WTC11 (cell line): ENCODE measurements at regions not wholly inside any gene's neighbourhood (a gene's known extent, or its start where the extent isn't known, plus 50 kb on each side); places are given as distances from the start of the nearest gene placed in this dataset.

Experiments
- ATAC-seq: fragments of 200-7000 bp; cut with Tn5 transposase; 2 replicates; pipeline ENCODE4 v1.10.0; 2021; ENCODE audit warnings: mild to moderate bottlenecking, moderate library complexity
- CTCF ChIA-PET: fragments of 300-600 bp; sonication (Branson Sonifier 250); formaldehyde crosslinking; loops from one replicate; lab custom pipeline; 2021; ENCODE audit warnings: antibody characterized with exemption; lab: Charles Lee
- POLR2A ChIA-PET: fragments of 350-600 bp; sonication (Branson Sonifier 250); formaldehyde crosslinking; loops from one replicate; lab custom pipeline; 2021; ENCODE audit warnings: antibody characterized with exemption; lab: Charles Lee
- DNase-seq: peaks from one replicate; pipeline ENCODE4 v3.0.0; 2021; ENCODE audit warnings: low spot score
- H3K27ac Mint-ChIP-seq: 2 replicates; pipeline ENCODE4 v1.8.0; 2021; ENCODE audit warnings: mixed read lengths
- H3K27me3 Mint-ChIP-seq: 2 replicates; pipeline ENCODE4 v1.8.0; 2021; ENCODE audit warnings: low read depth, mild to moderate bottlenecking, moderate library complexity, mixed read lengths
- H3K36me3 Mint-ChIP-seq: 2 replicates; pipeline ENCODE4 v1.8.0; 2021; ENCODE audit warnings: mixed read lengths
- H3K4me1 Mint-ChIP-seq: 2 replicates; pipeline ENCODE4 v1.8.0; 2022; ENCODE audit warnings: mixed read lengths
- H3K4me3 Mint-ChIP-seq: 2 replicates; pipeline ENCODE4 v1.8.0; 2021; ENCODE audit warnings: mild to moderate bottlenecking, moderate library complexity, mixed read lengths
- H3K9me3 Mint-ChIP-seq: 2 replicates; pipeline ENCODE4 v1.8.0; 2021; ENCODE audit warnings: mixed read lengths
- ATF3 ChIP-seq: sonication (generic); formaldehyde crosslinking; conservative IDR thresholded peaks from 2 replicates; pipeline ENCODE4 v1.8.1; 2022; ENCODE audit warnings: mild to moderate bottlenecking, missing genetic modification reagents
- CBFB ChIP-seq: sonication (generic); formaldehyde crosslinking; IDR thresholded peaks from 2 replicates; pipeline ENCODE4 v1.8.1; 2022; ENCODE audit warnings: mild to moderate bottlenecking, low read depth, missing genetic modification reagents
- CREM ChIP-seq: sonication (generic); formaldehyde crosslinking; IDR thresholded peaks from 2 replicates; pipeline ENCODE4 v1.8.1; 2022; ENCODE audit warnings: mild to moderate bottlenecking, missing genetic modification reagents, moderate library complexity
- EMX1 ChIP-seq: fragments of 250-450 bp; sonication (Bioruptor Pico); IDR thresholded peaks from 2 replicates; pipeline ENCODE4 v1.8.0; 2021; ENCODE audit warnings: mild to moderate bottlenecking
- FOXP1 ChIP-seq: sonication (generic); formaldehyde crosslinking; IDR thresholded peaks from 2 replicates; pipeline ENCODE4 v1.8.0; 2022; ENCODE audit warnings: missing genetic modification reagents, mild to moderate bottlenecking, moderate library complexity, borderline replicate concordance
- GRHL2 ChIP-seq: fragments of 250-450 bp; sonication (Bioruptor Pico); IDR thresholded peaks from 2 replicates; pipeline ENCODE4 v1.8.0; 2022; ENCODE audit warnings: mild to moderate bottlenecking, moderate library complexity; ENCODE audit not compliant: insufficient replicate concordance, severe bottlenecking
- IRF1 ChIP-seq: sonication (generic); formaldehyde crosslinking; IDR thresholded peaks from 2 replicates; pipeline ENCODE4 v1.8.0; 2023; ENCODE audit warnings: missing genetic modification reagents
- IRF2 ChIP-seq: sonication (generic); formaldehyde crosslinking; IDR thresholded peaks from 2 replicates; pipeline ENCODE4 v1.8.0; 2022; ENCODE audit warnings: low read depth, missing genetic modification reagents, borderline replicate concordance
- KAT7 ChIP-seq: sonication (generic); formaldehyde crosslinking; IDR thresholded peaks from 2 replicates; pipeline ENCODE4 v1.8.1; 2023; ENCODE audit warnings: missing genetic modification reagents, mild to moderate bottlenecking, borderline replicate concordance
- MXD4 ChIP-seq: fragments of 250-450 bp; sonication (Bioruptor Pico); IDR thresholded peaks from 2 replicates; pipeline ENCODE4 v1.8.0; 2021; ENCODE audit warnings: mild to moderate bottlenecking, moderate library complexity, borderline replicate concordance
- MYBL2 ChIP-seq: sonication (generic); formaldehyde crosslinking; IDR thresholded peaks from 2 replicates; pipeline ENCODE4 v1.8.1; 2023; ENCODE audit warnings: mild to moderate bottlenecking, moderate library complexity, missing genetic modification reagents
- NFATC4 ChIP-seq: fragments of 250-450 bp; sonication (Bioruptor Pico); IDR thresholded peaks from 2 replicates; pipeline ENCODE4 v1.9.0; 2021; ENCODE audit warnings: mild to moderate bottlenecking
- RELA ChIP-seq: sonication (generic); formaldehyde crosslinking; IDR thresholded peaks from 2 replicates; pipeline ENCODE4 v1.8.1; 2022; ENCODE audit warnings: missing genetic modification reagents, mild to moderate bottlenecking, borderline replicate concordance
- SMAD3 ChIP-seq: sonication (generic); formaldehyde crosslinking; IDR thresholded peaks from 2 replicates; pipeline ENCODE4 v1.8.0; 2022; ENCODE audit warnings: missing genetic modification reagents, mild to moderate bottlenecking, borderline replicate concordance
- STAT6 ChIP-seq: sonication (generic); formaldehyde crosslinking; conservative IDR thresholded peaks from 2 replicates; pipeline ENCODE4 v1.8.1; 2023; ENCODE audit warnings: mild to moderate bottlenecking, low read depth, missing genetic modification reagents, moderate library complexity
- TP53 ChIP-seq: sonication (generic); formaldehyde crosslinking; IDR thresholded peaks from 2 replicates; pipeline ENCODE4 v1.8.1; 2023; ENCODE audit warnings: mild to moderate bottlenecking, missing genetic modification reagents
- ZBTB21 ChIP-seq: sonication (generic); formaldehyde crosslinking; IDR thresholded peaks from 2 replicates; pipeline ENCODE4 v1.8.1; 2023; ENCODE audit warnings: mild to moderate bottlenecking, missing genetic modification reagents, borderline replicate concordance
- TF ChIP-seq, protein P1 (sequence below): sonication (generic); formaldehyde crosslinking; IDR thresholded peaks from 2 replicates; pipeline ENCODE4 v1.8.1; 2023; ENCODE audit warnings: mild to moderate bottlenecking, missing genetic modification reagents, moderate library complexity
- TF ChIP-seq, protein P2 (sequence below): fragments of 250-450 bp; sonication (Bioruptor Pico); IDR thresholded peaks from 2 replicates; pipeline ENCODE4 v2.1.2; 2022; ENCODE audit warnings: mild to moderate bottlenecking, moderate library complexity
- TF ChIP-seq, protein P3 (sequence below): sonication (generic); formaldehyde crosslinking; IDR thresholded peaks from 2 replicates; pipeline ENCODE4 v1.8.1; 2022; ENCODE audit warnings: low read depth, missing genetic modification reagents, borderline replicate concordance

DNA sequence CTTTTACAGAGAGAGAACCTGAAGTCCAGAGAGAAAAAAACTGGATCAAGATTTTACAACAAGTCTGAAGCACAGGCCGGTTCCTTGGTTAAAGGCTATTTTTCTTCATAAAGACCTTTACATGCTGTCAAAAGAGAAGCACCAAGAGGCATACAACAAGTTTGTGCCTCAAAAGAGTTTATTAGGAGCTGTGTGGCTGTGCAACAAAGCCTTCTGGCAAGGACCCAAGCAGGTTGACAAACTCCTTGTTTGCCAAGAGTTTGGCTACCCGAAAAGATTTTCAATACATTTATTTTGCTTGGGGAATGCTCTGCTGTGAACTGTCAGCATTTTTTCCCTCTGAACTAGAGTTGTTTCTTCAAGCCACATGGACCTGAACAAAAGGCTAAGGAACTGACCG lies 202.9 kb upstream of the RAD23B start:
- Mint-ChIP-seq H3K4me3 (no peak overlapping the region), H3K27me3 (no peaks in the 10 kb centered on the region), H3K4me1 (no peaks in the 10 kb centered on the region), H3K36me3 (no peaks in the 10 kb centered on the region), H3K9me3 (no peaks in the 10 kb centered on the region), H3K27ac (no peak overlapping the region)
- TF ChIP-seq EMX1 (CRISPR knock-in tag), result no peak
- ChIA-PET CTCF (no interaction called here), POLR2A (no interaction called here)
- DNase-seq, result no peak
- no peak for ATAC-seq

DNA sequence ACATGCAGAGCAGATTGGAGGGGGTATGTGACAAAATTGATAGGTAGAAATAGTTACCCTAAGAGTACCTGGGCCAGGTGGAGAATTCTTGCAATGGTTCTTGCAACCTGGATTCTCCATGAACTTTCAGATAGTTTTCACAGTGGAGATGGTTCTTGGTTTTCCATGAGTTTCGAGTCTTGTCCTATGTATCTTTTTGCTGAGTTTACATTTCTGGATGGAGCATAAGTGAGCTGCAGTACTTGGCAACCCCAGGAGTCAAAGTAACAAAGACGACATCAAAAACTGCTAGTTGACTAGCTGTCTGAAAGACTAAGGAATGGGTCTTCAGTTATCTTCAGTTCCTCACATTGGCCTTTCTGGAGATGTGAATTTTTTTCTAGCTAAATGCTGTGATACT lies 196.6 kb upstream of the RAD23B start:
- ATAC-seq (no peak), DNase-seq (no peak)
- ChIA-PET POLR2A (no interaction called here), CTCF (no interaction called here)
- Mint-ChIP-seq H3K27ac (no peak overlapping the region), H3K9me3 (peaks cover 4% of the 10 kb centered on the region; the same call in 1 of the 2 replicates), H3K4me3 (no peak overlapping the region), H3K4me1 (no peaks in the 10 kb centered on the region), H3K27me3 (no peaks in the 10 kb centered on the region), H3K36me3 (no peaks in the 10 kb centered on the region)
- TF ChIP-seq, protein P1, sequence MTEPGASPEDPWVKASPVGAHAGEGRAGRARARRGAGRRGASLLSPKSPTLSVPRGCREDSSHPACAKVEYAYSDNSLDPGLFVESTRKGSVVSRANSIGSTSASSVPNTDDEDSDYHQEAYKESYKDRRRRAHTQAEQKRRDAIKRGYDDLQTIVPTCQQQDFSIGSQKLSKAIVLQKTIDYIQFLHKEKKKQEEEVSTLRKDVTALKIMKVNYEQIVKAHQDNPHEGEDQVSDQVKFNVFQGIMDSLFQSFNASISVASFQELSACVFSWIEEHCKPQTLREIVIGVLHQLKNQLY (CRISPR knock-in tag), result no peak
- TF ChIP-seq, protein P2, sequence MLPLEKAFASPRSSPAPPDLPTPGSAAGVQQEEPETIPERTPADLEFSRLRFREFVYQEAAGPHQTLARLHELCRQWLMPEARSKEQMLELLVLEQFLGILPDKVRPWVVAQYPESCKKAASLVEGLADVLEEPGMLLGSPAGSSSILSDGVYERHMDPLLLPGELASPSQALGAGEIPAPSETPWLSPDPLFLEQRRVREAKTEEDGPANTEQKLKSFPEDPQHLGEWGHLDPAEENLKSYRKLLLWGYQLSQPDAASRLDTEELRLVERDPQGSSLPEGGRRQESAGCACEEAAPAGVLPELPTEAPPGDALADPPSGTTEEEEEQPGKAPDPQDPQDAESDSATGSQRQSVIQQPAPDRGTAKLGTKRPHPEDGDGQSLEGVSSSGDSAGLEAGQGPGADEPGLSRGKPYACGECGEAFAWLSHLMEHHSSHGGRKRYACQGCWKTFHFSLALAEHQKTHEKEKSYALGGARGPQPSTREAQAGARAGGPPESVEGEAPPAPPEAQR (CRISPR knock-in tag), result no peak
- TF ChIP-seq NFATC4 (no peak), RELA (CRISPR knock-in tag) (no peak), MYBL2 (no peak), GRHL2 (CRISPR knock-in tag) (no peak), IRF1 (CRISPR knock-in tag) (no peak), MXD4 (CRISPR knock-in tag) (no peak), CREM (CRISPR knock-in tag) (no peak), IRF2 (CRISPR knock-in tag) (no peak), SMAD3 (no peak), ATF3 (CRISPR knock-in tag) (no peak), FOXP1 (CRISPR knock-in tag) (no peak), KAT7 (CRISPR knock-in tag) (no peak), EMX1 (CRISPR knock-in tag) (no peak)
- TF ChIP-seq, protein P3, sequence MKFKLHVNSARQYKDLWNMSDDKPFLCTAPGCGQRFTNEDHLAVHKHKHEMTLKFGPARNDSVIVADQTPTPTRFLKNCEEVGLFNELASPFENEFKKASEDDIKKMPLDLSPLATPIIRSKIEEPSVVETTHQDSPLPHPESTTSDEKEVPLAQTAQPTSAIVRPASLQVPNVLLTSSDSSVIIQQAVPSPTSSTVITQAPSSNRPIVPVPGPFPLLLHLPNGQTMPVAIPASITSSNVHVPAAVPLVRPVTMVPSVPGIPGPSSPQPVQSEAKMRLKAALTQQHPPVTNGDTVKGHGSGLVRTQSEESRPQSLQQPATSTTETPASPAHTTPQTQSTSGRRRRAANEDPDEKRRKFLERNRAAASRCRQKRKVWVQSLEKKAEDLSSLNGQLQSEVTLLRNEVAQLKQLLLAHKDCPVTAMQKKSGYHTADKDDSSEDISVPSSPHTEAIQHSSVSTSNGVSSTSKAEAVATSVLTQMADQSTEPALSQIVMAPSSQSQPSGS, result no peak

DNA sequence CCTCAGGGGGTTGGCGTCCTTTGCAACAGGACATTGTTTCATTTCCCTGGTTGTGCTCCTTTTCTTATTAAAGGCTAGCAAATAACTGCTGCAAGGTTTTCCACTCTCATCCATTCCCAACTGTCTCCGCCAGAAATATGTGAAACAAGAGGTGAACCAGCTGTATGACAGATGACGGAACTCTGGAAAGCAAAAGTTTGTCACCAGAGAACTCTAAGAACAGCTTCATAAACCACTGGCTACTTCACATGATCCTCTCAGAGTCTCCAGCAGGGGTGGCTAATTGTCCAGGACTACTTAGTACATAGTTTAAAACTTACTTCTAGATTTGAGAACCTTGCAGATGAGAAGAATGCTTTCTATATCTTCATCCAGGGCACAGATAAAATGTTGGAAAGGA lies 195.9 kb upstream of the RAD23B start:
- POLR2A ChIA-PET, result no interaction called here

More for the DNA sequence above, 195.9 kb upstream of the RAD23B start:
- CTCF ChIA-PET, result no interaction called here
- Mint-ChIP-seq H3K27ac (no peak overlapping the region), H3K4me3 (no peak overlapping the region), H3K4me1 (no peaks in the 10 kb centered on the region), H3K9me3 (peaks cover 4% of the 10 kb centered on the region; the same call in 1 of the 2 replicates), H3K36me3 (no peaks in the 10 kb centered on the region), H3K27me3 (no peaks in the 10 kb centered on the region)
- DNase-seq (no peak), ATAC-seq (no peak)
- TF ChIP-seq STAT6 (CRISPR knock-in tag) (no peak), ZBTB21 (no peak), TP53 (CRISPR knock-in tag) (no peak), CBFB (CRISPR knock-in tag) (no peak), CREM (CRISPR knock-in tag) (no peak)
